ENCODE measurements at regions not wholly inside any gene's neighbourhood (a gene's known extent, or its start where the extent isn't known, plus 50 kb on each side); places are given as distances from the start of the nearest gene placed in this dataset.

- TF ChIP-seq ZNF462 (CRISPR knock-in tag; IDR thresholded peaks at IDR 0.05) (no peak), ZNF331 (CRISPR knock-in tag; IDR thresholded peaks at IDR 0.05; ENCODE audit: low read depth) (no peak), STAT1 (IDR thresholded peaks at IDR 0.05; ENCODE audit: unreplicated experiment) (no peak), EZH2 (IDR thresholded peaks at IDR 0.05; ENCODE audit: low read depth, unreplicated experiment) (no peak), REST (IDR thresholded peaks at IDR 0.05; ENCODE audit: unreplicated experiment) (no peak)
These were observed 297.7 kb upstream of the IRX4 start (continued) for GRCh38 chr5:2180456-2180855.

GRCh38 chr5:2179861-2180260, 297.1 kb upstream of the IRX4 start:
- H3K9me3 Mint-ChIP-seq = no peaks in the 10 kb centered on the region
- H3K9me2 ChIP-seq (ENCODE audit: insufficient read depth) = no peaks in the 10 kb centered on the region
- DNase-seq (ENCODE audit: low spot score) (no peak), ATAC-seq (no peak)
- no peaks in the 10 kb centered on the region; the same call in 2 of the 3 replicates for H3K4me1 Mint-ChIP-seq
- H3K27ac ChIP-seq (ENCODE audit: low read depth) = no peak overlapping the region
- H3K4me1 ChIP-seq (ENCODE audit: insufficient read depth) = no peaks in the 10 kb centered on the region
- no peak overlapping the region for H3K27ac Mint-ChIP-seq
- no peaks in the 10 kb centered on the region for H3K27me3 ChIP-seq (ENCODE audit: insufficient read depth)
- H4K20me1 ChIP-seq (replicated peaks; ENCODE audit: insufficient read depth) = no peaks in the 10 kb centered on the region
- no peak overlapping the region for H3K4me3 Mint-ChIP-seq
- H3K79me2 ChIP-seq (replicated peaks; ENCODE audit: insufficient read depth) = no peaks in the 10 kb centered on the region
- H3K4me3 ChIP-seq = no peak overlapping the region
- TF ChIP-seq POLR2AphosphoS5 (IDR thresholded peaks at IDR 0.05; ENCODE audit: low read depth) (no peak), EZH2phosphoT487 (IDR thresholded peaks at IDR 0.05; ENCODE audit: unreplicated experiment) (no peak), JUNB (IDR thresholded peaks at IDR 0.05; ENCODE audit: unreplicated experiment) (no peak), STAT1 (IDR thresholded peaks at IDR 0.05; ENCODE audit: unreplicated experiment) (no peak), REST (IDR thresholded peaks at IDR 0.05; ENCODE audit: unreplicated experiment) (no peak), ZNF331 (CRISPR knock-in tag; IDR thresholded peaks at IDR 0.05; ENCODE audit: low read depth) (no peak)
- TF ChIP-seq, protein P1, sequence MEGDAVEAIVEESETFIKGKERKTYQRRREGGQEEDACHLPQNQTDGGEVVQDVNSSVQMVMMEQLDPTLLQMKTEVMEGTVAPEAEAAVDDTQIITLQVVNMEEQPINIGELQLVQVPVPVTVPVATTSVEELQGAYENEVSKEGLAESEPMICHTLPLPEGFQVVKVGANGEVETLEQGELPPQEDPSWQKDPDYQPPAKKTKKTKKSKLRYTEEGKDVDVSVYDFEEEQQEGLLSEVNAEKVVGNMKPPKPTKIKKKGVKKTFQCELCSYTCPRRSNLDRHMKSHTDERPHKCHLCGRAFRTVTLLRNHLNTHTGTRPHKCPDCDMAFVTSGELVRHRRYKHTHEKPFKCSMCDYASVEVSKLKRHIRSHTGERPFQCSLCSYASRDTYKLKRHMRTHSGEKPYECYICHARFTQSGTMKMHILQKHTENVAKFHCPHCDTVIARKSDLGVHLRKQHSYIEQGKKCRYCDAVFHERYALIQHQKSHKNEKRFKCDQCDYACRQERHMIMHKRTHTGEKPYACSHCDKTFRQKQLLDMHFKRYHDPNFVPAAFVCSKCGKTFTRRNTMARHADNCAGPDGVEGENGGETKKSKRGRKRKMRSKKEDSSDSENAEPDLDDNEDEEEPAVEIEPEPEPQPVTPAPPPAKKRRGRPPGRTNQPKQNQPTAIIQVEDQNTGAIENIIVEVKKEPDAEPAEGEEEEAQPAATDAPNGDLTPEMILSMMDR (conservative IDR thresholded peaks at IDR 0.05; ENCODE audit: low read depth in 2 of 2) = no peak
- H3K4me2 ChIP-seq = no peak overlapping the region
- no peaks in the 10 kb centered on the region for H3F3A ChIP-seq (replicated peaks; ENCODE audit: low read depth)
- H3K27me3 Mint-ChIP-seq (ENCODE audit: insufficient read depth, low read depth, poor library complexity) = no peaks in the 10 kb centered on the region
- no peaks in the 10 kb centered on the region for H3K36me3 Mint-ChIP-seq (ENCODE audit: low read depth)
- H3K36me3 ChIP-seq (ENCODE audit: insufficient read depth) = no peaks in the 10 kb centered on the region
- H2AFZ ChIP-seq = no peak overlapping the region

All from GM23338 (cell line).